AG04450 (cell line): ENCODE measurements at regions not wholly inside any gene's neighbourhood (a gene's known extent, or its start where the extent isn't known, plus 50 kb on each side); places are given as distances from the start of the nearest gene placed in this dataset.

ENCODE experiments used
- CTCF ChIA-PET: fragments of 300-600, 350-600 bp; formaldehyde crosslinking; extraction: SDS; loops from one replicate; lab custom pipeline; 2022; ENCODE audit warnings: antibody characterized with exemption, inconsistent platforms; lab: Charles Lee
- POLR2A ChIA-PET: fragments of 350-600 bp; formaldehyde crosslinking; extraction: SDS; loops from one replicate; lab custom pipeline; 2021; ENCODE audit warnings: antibody characterized with exemption, inconsistent platforms; lab: Yijun Ruan, JAX
- DNase-seq: peaks from one replicate; pipeline ENCODE4 v3.0.0-alpha.2; 2011; ENCODE audit warnings: low read depth, low spot score
- H3K27ac ChIP-seq: one replicate; pipeline ENCODE4 v1.5.1; 2012; ENCODE audit warnings: low read depth, low read length, control low read depth
- H3K27me3 ChIP-seq: one replicate; pipeline ENCODE4 v1.6.0; 2012; ENCODE audit warnings: low read length; ENCODE audit not compliant: control insufficient read depth, insufficient read depth
- H3K4me3 ChIP-seq: 2 replicates; pipeline ENCODE4 v1.5.1; 2011; ENCODE audit warnings: mild to moderate bottlenecking, low read depth, low read length, control low read depth
- H3K9me3 ChIP-seq: 2 replicates; pipeline ENCODE4 v1.5.1; 2012; ENCODE audit warnings: low read length; ENCODE audit not compliant: control insufficient read depth, insufficient read depth
- TF ChIP-seq, protein P1 (sequence below): IDR thresholded peaks from 2 replicates; pipeline ENCODE4 v1.5.1; 2011; ENCODE audit warnings: low read depth, low read length, control low read depth, inconsistent platforms

DNA sequence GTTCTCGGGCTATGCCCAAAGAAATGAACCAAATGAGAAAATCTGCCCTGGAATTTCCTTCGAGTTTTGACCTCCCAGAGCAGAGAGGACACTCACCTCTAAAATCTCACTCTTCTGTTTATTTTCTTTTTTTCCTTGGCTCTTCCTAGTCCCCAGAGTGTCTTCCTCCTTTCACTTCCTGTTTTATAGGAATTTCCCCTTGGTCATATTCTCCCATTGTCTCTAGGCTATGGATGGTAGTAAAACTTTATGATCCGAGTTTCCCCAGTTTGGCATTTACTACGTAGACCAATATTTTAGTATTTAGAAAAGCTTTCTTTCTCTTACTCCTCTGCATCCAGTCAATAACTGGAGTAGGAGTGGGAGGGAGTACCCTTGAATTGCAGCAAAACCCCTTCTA lies 354.5 kb upstream of the ZNF608 start:
- POLR2A ChIA-PET: no interaction called here
- DNase-seq: no peak

GRCh38 chr5:125103459-125103858 lies 357.0 kb upstream of the ZNF608 start:
- POLR2A ChIA-PET: no interaction called here
- TF ChIP-seq, protein P1, sequence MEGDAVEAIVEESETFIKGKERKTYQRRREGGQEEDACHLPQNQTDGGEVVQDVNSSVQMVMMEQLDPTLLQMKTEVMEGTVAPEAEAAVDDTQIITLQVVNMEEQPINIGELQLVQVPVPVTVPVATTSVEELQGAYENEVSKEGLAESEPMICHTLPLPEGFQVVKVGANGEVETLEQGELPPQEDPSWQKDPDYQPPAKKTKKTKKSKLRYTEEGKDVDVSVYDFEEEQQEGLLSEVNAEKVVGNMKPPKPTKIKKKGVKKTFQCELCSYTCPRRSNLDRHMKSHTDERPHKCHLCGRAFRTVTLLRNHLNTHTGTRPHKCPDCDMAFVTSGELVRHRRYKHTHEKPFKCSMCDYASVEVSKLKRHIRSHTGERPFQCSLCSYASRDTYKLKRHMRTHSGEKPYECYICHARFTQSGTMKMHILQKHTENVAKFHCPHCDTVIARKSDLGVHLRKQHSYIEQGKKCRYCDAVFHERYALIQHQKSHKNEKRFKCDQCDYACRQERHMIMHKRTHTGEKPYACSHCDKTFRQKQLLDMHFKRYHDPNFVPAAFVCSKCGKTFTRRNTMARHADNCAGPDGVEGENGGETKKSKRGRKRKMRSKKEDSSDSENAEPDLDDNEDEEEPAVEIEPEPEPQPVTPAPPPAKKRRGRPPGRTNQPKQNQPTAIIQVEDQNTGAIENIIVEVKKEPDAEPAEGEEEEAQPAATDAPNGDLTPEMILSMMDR: no peak
- H3K9me3 ChIP-seq: no peaks in the 10 kb centered on the region
- H3K4me3 ChIP-seq: no peak overlapping the region
- no peaks in the 10 kb centered on the region for H3K27me3 ChIP-seq
- no peak overlapping the region for H3K27ac ChIP-seq
- no peak for DNase-seq
- CTCF ChIA-PET: no interaction called here

More for the DNA sequence above, 354.5 kb upstream of the ZNF608 start:
- H3K4me3 ChIP-seq: no peak overlapping the region
- H3K27me3 ChIP-seq: no peaks in the 10 kb centered on the region
- no peaks in the 10 kb centered on the region for H3K9me3 ChIP-seq
- CTCF ChIA-PET: no interaction called here
- no peak overlapping the region for H3K27ac ChIP-seq
- TF ChIP-seq, protein P1: no peak

- Histone ChIP-seq H3K27me3 (no peaks in the 10 kb centered on the region), H3K4me3 (no peak overlapping the region), H3K9me3 (no peaks in the 10 kb centered on the region), H3K27ac (no peak overlapping the region)
- POLR2A ChIA-PET: no interaction called here
- TF ChIP-seq, protein P1: no peak
- no peak for DNase-seq
- CTCF ChIA-PET: interaction anchor here (1.6 kb wide), 1 partner anchor 20 kb away, joined by 4 read pairs; no protein-coding TSS in a partner anchor
Observed at GRCh38 chr5:125106271-125106670, 359.8 kb upstream of the ZNF608 start.

DNA sequence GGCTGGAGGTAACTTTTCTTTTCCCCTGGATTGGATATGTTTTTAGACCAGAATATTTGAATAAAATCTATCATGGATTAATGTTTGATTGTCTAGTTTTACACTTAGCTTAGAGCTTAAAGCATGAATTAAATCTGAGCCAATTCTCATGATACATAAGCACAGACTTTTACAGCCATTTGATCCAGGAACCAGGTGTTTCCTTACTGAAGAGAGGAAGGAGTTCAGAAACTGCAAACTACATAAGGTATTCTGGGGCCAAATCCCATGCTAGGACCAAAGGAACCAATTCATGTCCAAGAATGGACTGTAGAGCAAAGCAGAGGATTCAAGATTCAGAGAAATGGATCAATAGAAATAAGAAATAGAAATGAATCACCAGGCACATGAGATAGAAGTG lies 360.4 kb upstream of the ZNF608 start:
- ChIA-PET CTCF (interaction anchor here (1.6 kb wide), 1 partner anchor 21 kb away, joined by 4 read pairs; no protein-coding TSS in a partner anchor), POLR2A (no interaction called here)
- TF ChIP-seq, protein P1: no peak
- Histone ChIP-seq H3K27ac (no peak overlapping the region), H3K27me3 (no peaks in the 10 kb centered on the region), H3K4me3 (no peak overlapping the region), H3K9me3 (no peaks in the 10 kb centered on the region)
- no peak for DNase-seq

GRCh38 chr5:125109293-125109692 lies 362.9 kb upstream of the ZNF608 start:
- no peaks in the 10 kb centered on the region for H3K27me3 ChIP-seq
- no peak overlapping the region for H3K4me3 ChIP-seq
- H3K9me3 ChIP-seq: no peaks in the 10 kb centered on the region
- ChIA-PET CTCF (no interaction called here), POLR2A (no interaction called here)
- TF ChIP-seq, protein P1: no peak
- no peak for DNase-seq
- H3K27ac ChIP-seq: no peak overlapping the region
